ENCODE measurements at regions not wholly inside any gene's neighbourhood (a gene's known extent, or its start where the extent isn't known, plus 50 kb on each side); places are given as distances from the start of the nearest gene placed in this dataset.

DNA sequence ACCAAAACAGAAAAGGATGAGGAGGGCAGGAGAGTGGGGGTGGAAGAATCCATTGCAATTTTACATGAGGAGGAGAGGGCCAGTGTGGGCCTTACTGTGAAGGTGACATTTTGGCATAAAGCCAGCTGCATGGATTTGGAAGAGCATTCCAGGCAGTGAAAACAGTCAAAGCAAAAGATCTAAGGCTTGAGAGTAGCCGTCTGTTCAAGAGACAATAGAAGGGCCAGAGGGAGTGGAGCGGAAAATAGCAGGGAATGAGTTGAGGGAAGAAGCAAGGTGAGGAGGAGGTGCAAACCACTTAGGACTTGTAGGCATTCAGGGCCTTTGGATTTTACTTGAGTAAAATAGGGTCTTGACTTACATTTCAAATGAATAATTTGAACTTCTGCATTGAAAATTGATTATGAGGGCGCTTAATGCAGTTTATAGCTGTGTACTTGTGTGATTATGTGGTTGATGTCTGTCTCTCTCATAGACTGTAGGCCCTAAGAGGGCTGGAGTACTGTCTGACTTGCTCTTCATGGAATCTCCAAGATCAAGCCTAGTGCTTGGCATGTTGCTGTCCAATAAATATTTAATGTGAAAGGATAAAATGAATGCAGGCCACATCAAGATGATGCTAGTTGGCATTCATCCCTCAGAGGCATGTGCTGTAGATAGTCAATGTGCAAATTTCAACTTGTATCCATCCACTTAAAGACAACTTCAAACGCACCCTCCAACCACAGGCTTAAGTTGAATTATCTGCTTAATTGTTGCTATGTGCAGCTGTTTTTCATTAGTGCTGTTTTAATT is 772.1 kb upstream of the RBFOX1 start:
- Histone ChIP-seq H3K27ac (ENCODE audit: poor library complexity, severe bottlenecking) (no peak overlapping the region), H3K27me3 (ENCODE audit: insufficient read depth, poor library complexity, severe bottlenecking) (no peaks in the 10 kb centered on the region), H3K4me3 (ENCODE audit: severe bottlenecking) (no peak overlapping the region), H3K4me1 (ENCODE audit: insufficient read depth, poor library complexity, severe bottlenecking) (no peaks in the 10 kb centered on the region), H3K9me3 (ENCODE audit: severe bottlenecking) (no peaks in the 10 kb centered on the region), H3K36me3 (ENCODE audit: low read depth) (no peaks in the 10 kb centered on the region)
- TF ChIP-seq, protein P1, sequence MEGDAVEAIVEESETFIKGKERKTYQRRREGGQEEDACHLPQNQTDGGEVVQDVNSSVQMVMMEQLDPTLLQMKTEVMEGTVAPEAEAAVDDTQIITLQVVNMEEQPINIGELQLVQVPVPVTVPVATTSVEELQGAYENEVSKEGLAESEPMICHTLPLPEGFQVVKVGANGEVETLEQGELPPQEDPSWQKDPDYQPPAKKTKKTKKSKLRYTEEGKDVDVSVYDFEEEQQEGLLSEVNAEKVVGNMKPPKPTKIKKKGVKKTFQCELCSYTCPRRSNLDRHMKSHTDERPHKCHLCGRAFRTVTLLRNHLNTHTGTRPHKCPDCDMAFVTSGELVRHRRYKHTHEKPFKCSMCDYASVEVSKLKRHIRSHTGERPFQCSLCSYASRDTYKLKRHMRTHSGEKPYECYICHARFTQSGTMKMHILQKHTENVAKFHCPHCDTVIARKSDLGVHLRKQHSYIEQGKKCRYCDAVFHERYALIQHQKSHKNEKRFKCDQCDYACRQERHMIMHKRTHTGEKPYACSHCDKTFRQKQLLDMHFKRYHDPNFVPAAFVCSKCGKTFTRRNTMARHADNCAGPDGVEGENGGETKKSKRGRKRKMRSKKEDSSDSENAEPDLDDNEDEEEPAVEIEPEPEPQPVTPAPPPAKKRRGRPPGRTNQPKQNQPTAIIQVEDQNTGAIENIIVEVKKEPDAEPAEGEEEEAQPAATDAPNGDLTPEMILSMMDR (IDR thresholded peaks at IDR 0.05; ENCODE audit: poor library complexity, severe bottlenecking): no peak
- DNase-seq (ENCODE audit: low spot score) (no peak), ATAC-seq (ENCODE audit: low read depth) (no peak)

DNA sequence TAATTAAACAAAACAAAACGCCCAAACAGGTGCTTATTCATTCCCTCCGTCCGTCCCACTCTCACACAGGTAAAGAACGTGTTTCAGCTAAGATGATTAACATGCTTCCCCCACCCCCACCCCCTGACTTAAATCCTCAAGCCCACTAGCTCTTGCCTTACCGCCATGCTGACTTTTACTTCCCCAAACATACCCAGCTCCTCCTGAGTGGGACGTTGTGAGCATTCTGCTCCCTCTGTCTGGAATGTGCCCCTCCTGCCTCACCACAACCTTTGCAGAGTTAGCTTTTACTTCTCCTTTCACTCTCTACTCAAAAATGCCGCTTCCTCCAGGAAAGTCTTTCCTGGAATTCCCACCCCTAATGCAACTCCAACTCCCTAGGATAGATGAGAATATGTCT is 774.0 kb upstream of the RBFOX1 start:
- H3K4me3 ChIP-seq (ENCODE audit: severe bottlenecking): no peak overlapping the region
- no peaks in the 10 kb centered on the region for H3K27me3 ChIP-seq (ENCODE audit: insufficient read depth, poor library complexity, severe bottlenecking)
- H3K9me3 ChIP-seq (ENCODE audit: severe bottlenecking): no peaks in the 10 kb centered on the region
- TF ChIP-seq, protein P1 (IDR thresholded peaks at IDR 0.05; ENCODE audit: poor library complexity, severe bottlenecking): no peak
- H3K27ac ChIP-seq (ENCODE audit: poor library complexity, severe bottlenecking): no peak overlapping the region
- no peaks in the 10 kb centered on the region for H3K36me3 ChIP-seq (ENCODE audit: low read depth)
- DNase-seq (ENCODE audit: low spot score) (no peak), ATAC-seq (ENCODE audit: low read depth) (no peak)
- no peaks in the 10 kb centered on the region for H3K4me1 ChIP-seq (ENCODE audit: insufficient read depth, poor library complexity, severe bottlenecking)

DNA sequence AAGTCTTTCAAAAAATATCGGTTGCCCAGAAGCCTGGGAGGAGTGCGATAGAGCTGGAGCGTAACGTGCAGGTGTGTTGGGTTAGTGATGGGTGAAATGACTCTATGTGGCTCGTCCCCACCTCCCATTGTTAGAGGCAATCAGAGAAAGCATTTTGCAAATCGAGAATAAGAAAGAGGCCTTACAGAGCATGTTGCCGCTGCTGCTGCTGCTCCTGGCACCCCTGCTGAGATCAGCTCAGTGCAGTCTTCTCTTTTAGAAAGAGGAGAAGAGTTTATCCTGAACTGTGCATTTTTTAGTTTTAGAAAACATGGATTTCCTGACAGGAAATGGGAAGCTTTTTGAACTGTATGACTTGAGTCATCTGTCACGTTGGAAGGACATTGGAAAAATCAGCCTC is 774.5 kb upstream of the RBFOX1 start:
- Histone ChIP-seq H3K36me3 (ENCODE audit: low read depth) (no peaks in the 10 kb centered on the region), H3K27ac (ENCODE audit: poor library complexity, severe bottlenecking) (no peak overlapping the region), H3K9me3 (ENCODE audit: severe bottlenecking) (no peaks in the 10 kb centered on the region), H3K27me3 (ENCODE audit: insufficient read depth, poor library complexity, severe bottlenecking) (no peaks in the 10 kb centered on the region), H3K4me3 (ENCODE audit: severe bottlenecking) (no peak overlapping the region), H3K4me1 (ENCODE audit: insufficient read depth, poor library complexity, severe bottlenecking) (no peaks in the 10 kb centered on the region)
- TF ChIP-seq, protein P1 (IDR thresholded peaks at IDR 0.05; ENCODE audit: poor library complexity, severe bottlenecking): no peak
- ATAC-seq (ENCODE audit: low read depth) (no peak), DNase-seq (ENCODE audit: low spot score) (no peak)

DNA sequence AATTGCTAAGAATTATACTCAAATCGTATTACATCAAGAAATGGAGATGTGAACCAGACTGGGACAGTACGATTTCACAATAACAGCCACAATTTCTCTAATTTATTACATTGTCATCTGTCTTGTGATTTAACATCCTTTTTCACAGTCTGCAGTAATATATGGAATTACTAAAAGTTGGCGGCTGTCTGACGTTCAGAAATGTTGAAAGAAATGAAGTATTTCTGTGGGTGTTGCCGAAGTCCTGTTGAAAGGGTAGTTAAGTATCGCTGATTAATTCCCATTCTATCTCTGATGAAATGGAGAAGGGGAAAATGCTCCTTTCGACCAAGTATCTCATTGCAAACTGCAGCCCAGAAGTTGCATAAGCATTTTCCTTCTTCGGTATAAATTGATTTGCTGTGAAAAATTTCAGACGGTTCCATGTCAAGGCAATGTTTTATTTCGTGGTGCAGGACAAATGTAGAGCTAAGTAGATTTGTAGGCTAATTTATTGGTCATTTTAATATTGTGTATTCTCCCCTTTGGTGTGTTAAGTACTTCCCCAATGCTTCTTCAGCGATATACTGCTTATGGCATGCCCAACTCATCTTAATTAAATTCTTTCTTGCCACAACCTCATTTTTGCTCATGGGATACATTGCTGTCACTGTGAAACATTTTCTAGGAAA is 775.2 kb upstream of the RBFOX1 start:
- Histone ChIP-seq H3K9me3 (ENCODE audit: severe bottlenecking) (no peaks in the 10 kb centered on the region), H3K36me3 (ENCODE audit: low read depth) (no peaks in the 10 kb centered on the region), H3K27me3 (ENCODE audit: insufficient read depth, poor library complexity, severe bottlenecking) (no peaks in the 10 kb centered on the region), H3K4me1 (ENCODE audit: insufficient read depth, poor library complexity, severe bottlenecking) (no peaks in the 10 kb centered on the region), H3K4me3 (ENCODE audit: severe bottlenecking) (no peak overlapping the region), H3K27ac (ENCODE audit: poor library complexity, severe bottlenecking) (no peak overlapping the region)
- no peak for DNase-seq (ENCODE audit: low spot score)
- no peak for ATAC-seq (ENCODE audit: low read depth)
- TF ChIP-seq, protein P1 (IDR thresholded peaks at IDR 0.05; ENCODE audit: poor library complexity, severe bottlenecking): no peak

DNA sequence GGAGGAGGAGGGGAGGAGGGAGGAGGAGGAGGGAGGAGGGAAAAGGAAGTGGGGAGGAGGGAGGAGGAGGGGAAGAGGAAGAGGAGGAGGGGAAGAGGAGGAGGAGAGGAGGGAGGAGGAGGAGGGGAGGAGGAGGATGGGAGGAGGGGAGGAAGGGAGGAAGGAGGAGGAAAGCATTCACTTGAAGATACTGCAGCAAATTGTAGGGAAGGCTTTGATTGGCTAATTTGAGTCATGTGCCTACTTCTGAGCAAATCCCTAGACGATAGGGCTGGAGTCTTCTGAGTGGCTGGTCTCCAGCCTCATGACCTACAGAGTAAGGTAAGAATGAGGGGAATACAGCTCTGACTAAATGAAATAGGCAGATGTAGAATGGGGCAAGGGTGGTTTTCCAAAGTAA is 783.2 kb upstream of the RBFOX1 start:
- TF ChIP-seq, protein P1 (IDR thresholded peaks at IDR 0.05; ENCODE audit: poor library complexity, severe bottlenecking): no peak
- H3K4me1 ChIP-seq (ENCODE audit: insufficient read depth, poor library complexity, severe bottlenecking): no peaks in the 10 kb centered on the region
- H3K27ac ChIP-seq (ENCODE audit: poor library complexity, severe bottlenecking): no peak overlapping the region
- H3K27me3 ChIP-seq (ENCODE audit: insufficient read depth, poor library complexity, severe bottlenecking): no peaks in the 10 kb centered on the region
- no peak overlapping the region for H3K4me3 ChIP-seq (ENCODE audit: severe bottlenecking)
- no peaks in the 10 kb centered on the region for H3K36me3 ChIP-seq (ENCODE audit: low read depth)
- H3K9me3 ChIP-seq (ENCODE audit: severe bottlenecking): no peaks in the 10 kb centered on the region
- DNase-seq (ENCODE audit: low spot score): no peak
- no peak for ATAC-seq (ENCODE audit: low read depth)
